ENCODE measurements at regions not wholly inside any gene's neighbourhood (a gene's known extent, or its start where the extent isn't known, plus 50 kb on each side); places are given as distances from the start of the nearest gene placed in this dataset.

DNA sequence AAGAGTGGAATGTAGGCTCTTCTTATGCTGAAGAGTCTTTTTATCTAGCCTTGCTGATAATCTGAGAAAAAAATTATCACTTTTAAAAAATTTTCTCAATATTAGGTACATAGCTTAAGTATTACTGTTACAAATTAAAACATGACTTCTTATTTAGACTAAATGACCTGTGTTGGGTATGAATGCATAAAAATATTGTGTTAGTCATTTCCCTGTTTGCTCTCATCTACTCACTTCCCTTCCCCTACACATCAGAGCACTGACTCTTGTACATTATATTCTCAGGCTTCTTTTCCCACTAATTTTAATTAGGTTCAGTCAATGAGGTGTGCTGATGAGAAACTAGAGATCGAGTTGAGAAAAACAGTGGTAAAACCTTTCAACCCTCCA is 881.0 kb downstream of the PCDH18 start:
- TF ChIP-seq, protein P1, sequence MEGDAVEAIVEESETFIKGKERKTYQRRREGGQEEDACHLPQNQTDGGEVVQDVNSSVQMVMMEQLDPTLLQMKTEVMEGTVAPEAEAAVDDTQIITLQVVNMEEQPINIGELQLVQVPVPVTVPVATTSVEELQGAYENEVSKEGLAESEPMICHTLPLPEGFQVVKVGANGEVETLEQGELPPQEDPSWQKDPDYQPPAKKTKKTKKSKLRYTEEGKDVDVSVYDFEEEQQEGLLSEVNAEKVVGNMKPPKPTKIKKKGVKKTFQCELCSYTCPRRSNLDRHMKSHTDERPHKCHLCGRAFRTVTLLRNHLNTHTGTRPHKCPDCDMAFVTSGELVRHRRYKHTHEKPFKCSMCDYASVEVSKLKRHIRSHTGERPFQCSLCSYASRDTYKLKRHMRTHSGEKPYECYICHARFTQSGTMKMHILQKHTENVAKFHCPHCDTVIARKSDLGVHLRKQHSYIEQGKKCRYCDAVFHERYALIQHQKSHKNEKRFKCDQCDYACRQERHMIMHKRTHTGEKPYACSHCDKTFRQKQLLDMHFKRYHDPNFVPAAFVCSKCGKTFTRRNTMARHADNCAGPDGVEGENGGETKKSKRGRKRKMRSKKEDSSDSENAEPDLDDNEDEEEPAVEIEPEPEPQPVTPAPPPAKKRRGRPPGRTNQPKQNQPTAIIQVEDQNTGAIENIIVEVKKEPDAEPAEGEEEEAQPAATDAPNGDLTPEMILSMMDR (conservative IDR thresholded peaks at IDR 0.05), result no peak
- no peak for TF ChIP-seq EZH2 (IDR thresholded peaks at IDR 0.05; ENCODE audit: low read depth)

Data from PC-9 (cell line).